ENCODE measurements at regions not wholly inside any gene's neighbourhood (a gene's known extent, or its start where the extent isn't known, plus 50 kb on each side); places are given as distances from the start of the nearest gene placed in this dataset.

GRCh38 chr1:194584052-194584451 is 1397.6 kb upstream of the B3GALT2 start:
- TF ChIP-seq CTCF (IDR thresholded peaks at IDR 0.05) (no peak), ZFX (IDR thresholded peaks at IDR 0.05; ENCODE audit: borderline replicate concordance) (no peak)

Data from 22Rv1 (cell line).